Lower leg skin (tissue), 4 donors: ENCODE measurements at regions not wholly inside any gene's neighbourhood (a gene's known extent, or its start where the extent isn't known, plus 50 kb on each side); places are given as distances from the start of the nearest gene placed in this dataset.
A peak's percentile ranks its signal among the peaks of the same experiment; 100 is the strongest.

Experiments
- DNase-seq, 2 donors: peaks; one replicate each; pipeline ENCODE4 v3.0.0-alpha.2; 2019; ENCODE audit warnings: low spot score in 2 of 2
- H3K4me3 ChIP-seq: fragments of 200-600 bp; sonication (generic); 2 replicates; pipeline ENCODE4 v1.5.1; 2017; ENCODE audit warnings: mild to moderate bottlenecking, low read depth; ENCODE audit not compliant: poor library complexity, severe bottlenecking
- CTCF ChIP-seq, 3 donors: fragments of 450-650 bp; IDR thresholded peaks; one replicate each; pipeline ENCODE4 v1.5.1; 2016; ENCODE audit warnings: antibody characterized with exemption in 3 of 3, mild to moderate bottlenecking in 3 of 3, moderate library complexity in 2 of 3
- POLR2A ChIP-seq, 2 donors: fragments of 450-650 bp; IDR thresholded peaks; one replicate each; pipeline ENCODE4 v1.6.1; 2016 to 2017; ENCODE audit warnings: antibody characterized with exemption in 2 of 2, mild to moderate bottlenecking in 1 of 2, moderate library complexity in 1 of 2
- WGBS, 2 donors: methylation state at CpG; one replicate each; pipeline ENCODE4 v1.1.5; 2018; 5-methylcytosine and 5-hydroxymethylcytosine counted together
- intact Hi-C: fragments of 100-400 bp; cut with DNase I; formaldehyde crosslinking; loops from one replicate; pipeline ENCODE4 v1.15.0; 2023; ENCODE audit warnings: low total_unique reads

- no peak overlapping the region for H3K4me3 ChIP-seq
- TF ChIP-seq POLR2A (IDR thresholded peaks at IDR 0.05) (no peak), CTCF (IDR thresholded peaks at IDR 0.05) (no peak)
- WGBS, 2 donors, result 72 to 77% methylated on average over 5 of the region's 5 CpGs
- no peak for DNase-seq
- intact Hi-C loops, result no loop called here
Observed at GRCh38 chr3:72160351-72160750, 375.4 kb upstream of the PROK2 start.

- DNase-seq, result no peak
- H3K4me3 ChIP-seq, result no peak overlapping the region
- WGBS, 2 donors, result 84 to 90% methylated on average over 2 of the region's 2 CpGs
- TF ChIP-seq CTCF (IDR thresholded peaks at IDR 0.05) (no peak), POLR2A (IDR thresholded peaks at IDR 0.05) (no peak)
- intact Hi-C loops, result no loop called here
Observed at GRCh38 chr3:72159487-72159886, 374.5 kb upstream of the PROK2 start.

- H3K4me3 ChIP-seq, result no peak overlapping the region
- TF ChIP-seq POLR2A (IDR thresholded peaks at IDR 0.05) (no peak), CTCF (IDR thresholded peaks at IDR 0.05) (no peak)
- DNase-seq, result no peak
- WGBS, 2 donors, result 95 to 96% methylated on average over 15 of the region's 15 CpGs
- intact Hi-C loops, result no loop called here
Observed at GRCh38 chr3:72158639-72159326, 373.8 kb upstream of the PROK2 start.

- WGBS, 2 donors, result 92 to 93% methylated on average over 7 of the region's 7 CpGs
- no peak for DNase-seq
- no peak overlapping the region for H3K4me3 ChIP-seq
- intact Hi-C loops, result no loop called here
- TF ChIP-seq POLR2A (IDR thresholded peaks at IDR 0.05) (no peak), CTCF (IDR thresholded peaks at IDR 0.05) (no peak)
Observed at GRCh38 chr3:72157748-72158638, 373.0 kb upstream of the PROK2 start.

- intact Hi-C loops, result no loop called here
- H3K4me3 ChIP-seq, result no peak overlapping the region
- no peak for TF ChIP-seq POLR2A (IDR thresholded peaks at IDR 0.05)
- TF ChIP-seq CTCF (IDR thresholded peaks at IDR 0.05), result no peak
- DNase-seq, result peak; percentile 82 to 90
- WGBS, 2 donors, result 35 to 49% methylated on average over 12 of the region's 12 CpGs
Observed at GRCh38 chr3:72155391-72156064, 370.6 kb upstream of the PROK2 start.
